Stimulated activated CD8-positive, alpha-beta memory T cell treated with anti-CD3 and anti-CD28 coated beads, Interleukin-2, amount 100 ng/mL, for 1 hour (primary cell): ENCODE measurements at regions not wholly inside any gene's neighbourhood (a gene's known extent, or its start where the extent isn't known, plus 50 kb on each side); places are given as distances from the start of the nearest gene placed in this dataset.

ENCODE experiments used
- DNase-seq, 2 donors: peaks; one replicate each; pipeline ENCODE4 v3.0.0-alpha.2; 2020; ENCODE audit warnings: low read depth in 2 of 2

GRCh38 chr2:134200036-134200618 is 53.7 kb upstream of the MGAT5 start:
- DNase-seq, result no peak

DNA sequence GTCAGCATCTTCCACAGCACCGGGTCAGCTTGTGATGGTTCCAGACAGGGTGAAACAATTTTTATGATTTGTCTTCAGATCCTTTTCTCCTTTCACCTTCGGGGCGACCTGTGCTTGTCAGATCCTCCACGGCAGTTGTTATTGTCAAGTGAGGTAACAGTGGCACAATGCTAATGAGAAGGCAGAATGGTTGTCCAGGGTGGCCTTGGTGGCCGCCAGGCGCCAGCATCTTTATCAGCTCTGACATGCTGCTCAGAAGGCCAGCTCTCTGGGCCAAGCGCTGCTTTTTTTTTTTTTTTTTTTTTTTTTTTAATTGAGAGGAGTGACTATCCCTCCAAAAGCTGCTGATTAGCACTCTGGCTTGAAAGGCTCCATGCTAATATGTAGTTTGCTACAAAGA is 52.3 kb upstream of the MGAT5 start:
- DNase-seq, result no peak

GRCh38 chr2:134202371-134202770 is 51.5 kb upstream of the MGAT5 start:
- no peak for DNase-seq

- no peak for DNase-seq
These were observed 50.7 kb upstream of the MGAT5 start for GRCh38 chr2:134203175-134203574.
